NB4 (cell line): ENCODE measurements at regions not wholly inside any gene's neighbourhood (a gene's known extent, or its start where the extent isn't known, plus 50 kb on each side); places are given as distances from the start of the nearest gene placed in this dataset.

Experiments used
- MYC ChIP-seq: IDR thresholded peaks from 2 replicates; pipeline ENCODE4 v1.6.1; 2011; ENCODE audit warnings: low read depth, low read length
- POLR2A ChIP-seq: IDR thresholded peaks from 2 replicates; pipeline ENCODE4 v1.6.1; 2011; ENCODE audit warnings: mild to moderate bottlenecking; ENCODE audit not compliant: insufficient read length; ENCODE audit errors: extremely low read depth
- TF ChIP-seq, protein P1 (sequence below): IDR thresholded peaks from one replicate; pipeline ENCODE4 v1.5.1; 2012; ENCODE audit warnings: low read depth, low read length
- TF ChIP-seq, protein P2 (sequence below): IDR thresholded peaks from 2 replicates; pipeline ENCODE4 v1.6.1; 2011; ENCODE audit warnings: low read depth, low read length

- TF ChIP-seq, protein P1, sequence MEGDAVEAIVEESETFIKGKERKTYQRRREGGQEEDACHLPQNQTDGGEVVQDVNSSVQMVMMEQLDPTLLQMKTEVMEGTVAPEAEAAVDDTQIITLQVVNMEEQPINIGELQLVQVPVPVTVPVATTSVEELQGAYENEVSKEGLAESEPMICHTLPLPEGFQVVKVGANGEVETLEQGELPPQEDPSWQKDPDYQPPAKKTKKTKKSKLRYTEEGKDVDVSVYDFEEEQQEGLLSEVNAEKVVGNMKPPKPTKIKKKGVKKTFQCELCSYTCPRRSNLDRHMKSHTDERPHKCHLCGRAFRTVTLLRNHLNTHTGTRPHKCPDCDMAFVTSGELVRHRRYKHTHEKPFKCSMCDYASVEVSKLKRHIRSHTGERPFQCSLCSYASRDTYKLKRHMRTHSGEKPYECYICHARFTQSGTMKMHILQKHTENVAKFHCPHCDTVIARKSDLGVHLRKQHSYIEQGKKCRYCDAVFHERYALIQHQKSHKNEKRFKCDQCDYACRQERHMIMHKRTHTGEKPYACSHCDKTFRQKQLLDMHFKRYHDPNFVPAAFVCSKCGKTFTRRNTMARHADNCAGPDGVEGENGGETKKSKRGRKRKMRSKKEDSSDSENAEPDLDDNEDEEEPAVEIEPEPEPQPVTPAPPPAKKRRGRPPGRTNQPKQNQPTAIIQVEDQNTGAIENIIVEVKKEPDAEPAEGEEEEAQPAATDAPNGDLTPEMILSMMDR: no peak
- no peak for TF ChIP-seq POLR2A
- TF ChIP-seq, protein P2, sequence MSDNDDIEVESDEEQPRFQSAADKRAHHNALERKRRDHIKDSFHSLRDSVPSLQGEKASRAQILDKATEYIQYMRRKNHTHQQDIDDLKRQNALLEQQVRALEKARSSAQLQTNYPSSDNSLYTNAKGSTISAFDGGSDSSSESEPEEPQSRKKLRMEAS: no peak
- TF ChIP-seq MYC: no peak
Observed at GRCh38 chr2:67845621-67846369, 217.0 kb downstream of the C1D start.
